NB4 (cell line): ENCODE measurements at regions not wholly inside any gene's neighbourhood (a gene's known extent, or its start where the extent isn't known, plus 50 kb on each side); places are given as distances from the start of the nearest gene placed in this dataset.

Experiments
- POLR2A ChIP-seq: IDR thresholded peaks from 2 replicates; pipeline ENCODE4 v1.6.1; 2011; ENCODE audit warnings: mild to moderate bottlenecking; ENCODE audit not compliant: insufficient read length; ENCODE audit errors: extremely low read depth
- TF ChIP-seq, protein P1 (sequence below): IDR thresholded peaks from one replicate; pipeline ENCODE4 v1.5.1; 2012; ENCODE audit warnings: low read depth, low read length

DNA sequence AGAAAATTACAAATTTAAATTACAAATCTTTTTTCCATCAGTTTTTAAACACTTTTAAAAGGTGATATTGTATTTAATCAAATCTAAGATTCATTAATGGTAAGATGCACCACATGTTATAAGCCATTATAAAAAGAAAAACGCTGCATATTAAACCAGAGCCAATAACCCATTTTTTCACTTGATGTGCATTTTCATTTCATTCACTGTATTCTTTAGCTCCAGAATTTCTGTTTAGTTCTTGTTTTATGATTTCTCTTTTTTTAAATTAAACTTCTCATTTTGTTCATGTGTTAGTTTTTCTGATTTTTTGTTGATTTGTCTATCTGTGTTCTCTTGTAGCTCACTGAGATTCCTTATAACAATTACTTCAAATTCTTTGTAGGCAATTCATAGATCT lies 62.4 kb upstream of the MBOAT2 start:
- TF ChIP-seq, protein P1, sequence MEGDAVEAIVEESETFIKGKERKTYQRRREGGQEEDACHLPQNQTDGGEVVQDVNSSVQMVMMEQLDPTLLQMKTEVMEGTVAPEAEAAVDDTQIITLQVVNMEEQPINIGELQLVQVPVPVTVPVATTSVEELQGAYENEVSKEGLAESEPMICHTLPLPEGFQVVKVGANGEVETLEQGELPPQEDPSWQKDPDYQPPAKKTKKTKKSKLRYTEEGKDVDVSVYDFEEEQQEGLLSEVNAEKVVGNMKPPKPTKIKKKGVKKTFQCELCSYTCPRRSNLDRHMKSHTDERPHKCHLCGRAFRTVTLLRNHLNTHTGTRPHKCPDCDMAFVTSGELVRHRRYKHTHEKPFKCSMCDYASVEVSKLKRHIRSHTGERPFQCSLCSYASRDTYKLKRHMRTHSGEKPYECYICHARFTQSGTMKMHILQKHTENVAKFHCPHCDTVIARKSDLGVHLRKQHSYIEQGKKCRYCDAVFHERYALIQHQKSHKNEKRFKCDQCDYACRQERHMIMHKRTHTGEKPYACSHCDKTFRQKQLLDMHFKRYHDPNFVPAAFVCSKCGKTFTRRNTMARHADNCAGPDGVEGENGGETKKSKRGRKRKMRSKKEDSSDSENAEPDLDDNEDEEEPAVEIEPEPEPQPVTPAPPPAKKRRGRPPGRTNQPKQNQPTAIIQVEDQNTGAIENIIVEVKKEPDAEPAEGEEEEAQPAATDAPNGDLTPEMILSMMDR, result no peak
- TF ChIP-seq POLR2A, result no peak
